ENCODE measurements at regions not wholly inside any gene's neighbourhood (a gene's known extent, or its start where the extent isn't known, plus 50 kb on each side); places are given as distances from the start of the nearest gene placed in this dataset.

DNA sequence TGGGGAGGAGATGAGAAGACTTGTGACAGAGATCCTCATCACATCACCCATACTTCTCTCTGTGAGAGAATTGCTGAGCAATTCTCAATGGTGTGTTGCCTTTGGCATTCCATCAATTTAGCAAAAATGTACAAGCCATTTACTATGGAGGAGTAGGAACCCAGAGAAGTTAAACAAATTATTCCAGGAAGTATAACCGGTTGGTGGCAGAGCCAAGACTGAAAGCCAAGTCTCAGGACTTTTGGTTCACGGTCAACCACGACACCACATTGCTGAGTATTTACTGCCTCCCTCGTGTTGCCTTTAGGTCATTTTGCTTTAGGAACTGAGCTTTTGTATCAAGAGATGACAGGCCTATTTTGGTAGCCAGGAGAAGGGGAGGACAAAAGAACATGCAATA, 88.0 kb upstream of the ELMO1 start:
- no peaks in the 10 kb centered on the region for H3K9me3 ChIP-seq (ENCODE audit: insufficient read depth, low read length)
- no peaks in the 10 kb centered on the region for H4K20me1 ChIP-seq (ENCODE audit: insufficient read depth, low read length)
- H3K79me2 ChIP-seq (ENCODE audit: low read length) = no peaks in the 10 kb centered on the region
- no peak overlapping the region for H3K9ac ChIP-seq (ENCODE audit: low read length)
- H3K4me2 ChIP-seq (ENCODE audit: low read length) = no peak overlapping the region
- no peak for TF ChIP-seq EZH2phosphoT487 (IDR thresholded peaks at IDR 0.05; ENCODE audit: low read depth)
- TF ChIP-seq, protein P1, sequence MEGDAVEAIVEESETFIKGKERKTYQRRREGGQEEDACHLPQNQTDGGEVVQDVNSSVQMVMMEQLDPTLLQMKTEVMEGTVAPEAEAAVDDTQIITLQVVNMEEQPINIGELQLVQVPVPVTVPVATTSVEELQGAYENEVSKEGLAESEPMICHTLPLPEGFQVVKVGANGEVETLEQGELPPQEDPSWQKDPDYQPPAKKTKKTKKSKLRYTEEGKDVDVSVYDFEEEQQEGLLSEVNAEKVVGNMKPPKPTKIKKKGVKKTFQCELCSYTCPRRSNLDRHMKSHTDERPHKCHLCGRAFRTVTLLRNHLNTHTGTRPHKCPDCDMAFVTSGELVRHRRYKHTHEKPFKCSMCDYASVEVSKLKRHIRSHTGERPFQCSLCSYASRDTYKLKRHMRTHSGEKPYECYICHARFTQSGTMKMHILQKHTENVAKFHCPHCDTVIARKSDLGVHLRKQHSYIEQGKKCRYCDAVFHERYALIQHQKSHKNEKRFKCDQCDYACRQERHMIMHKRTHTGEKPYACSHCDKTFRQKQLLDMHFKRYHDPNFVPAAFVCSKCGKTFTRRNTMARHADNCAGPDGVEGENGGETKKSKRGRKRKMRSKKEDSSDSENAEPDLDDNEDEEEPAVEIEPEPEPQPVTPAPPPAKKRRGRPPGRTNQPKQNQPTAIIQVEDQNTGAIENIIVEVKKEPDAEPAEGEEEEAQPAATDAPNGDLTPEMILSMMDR (IDR thresholded peaks at IDR 0.05; ENCODE audit: low read depth, low read length) = no peak
- no peaks in the 10 kb centered on the region for H3K4me1 ChIP-seq (ENCODE audit: low read length)
- H3K36me3 ChIP-seq (replicated peaks; ENCODE audit: low read depth, low read length) = no peaks in the 10 kb centered on the region
- peaks cover 9% of the 10 kb centered on the region; the same call in 1 of the 2 replicates for H3K27me3 ChIP-seq (ENCODE audit: low read depth, low read length)
- no peak overlapping the region for H3K4me3 ChIP-seq (ENCODE audit: low read length)
- no peak overlapping the region for H2AFZ ChIP-seq (ENCODE audit: low read depth, low read length)
- no peak overlapping the region for H3K27ac ChIP-seq (ENCODE audit: low read length)

DNA sequence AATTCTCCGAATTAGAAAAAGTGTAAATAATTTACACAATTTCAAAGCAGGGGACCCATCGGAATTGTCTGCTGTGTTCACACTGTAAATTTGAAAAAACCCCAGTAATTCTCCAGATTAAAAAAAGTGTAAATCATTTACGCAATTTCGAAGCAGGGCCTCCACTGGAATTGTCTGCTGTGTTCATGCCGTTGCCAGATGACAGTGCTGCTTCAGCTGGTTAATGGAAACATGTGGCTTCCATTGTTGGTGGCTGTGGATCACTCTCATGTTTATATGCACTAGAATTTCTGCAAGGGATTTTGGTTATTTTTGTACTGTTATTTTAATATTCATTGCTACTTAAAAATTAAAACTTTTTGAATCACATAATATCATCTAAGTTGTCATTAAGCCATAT, 88.8 kb upstream of the ELMO1 start:
- Histone ChIP-seq H3K4me2 (ENCODE audit: low read length) (no peak overlapping the region), H3K9ac (ENCODE audit: low read length) (no peak overlapping the region), H3K4me3 (ENCODE audit: low read length) (no peak overlapping the region), H4K20me1 (ENCODE audit: insufficient read depth, low read length) (no peaks in the 10 kb centered on the region), H3K79me2 (ENCODE audit: low read length) (no peaks in the 10 kb centered on the region), H3K36me3 (replicated peaks; ENCODE audit: low read depth, low read length) (no peaks in the 10 kb centered on the region), H3K27me3 (ENCODE audit: low read depth, low read length) (peaks cover 8% of the 10 kb centered on the region; the same call in 1 of the 2 replicates), H3K4me1 (ENCODE audit: low read length) (no peaks in the 10 kb centered on the region), H3K27ac (ENCODE audit: low read length) (no peak overlapping the region), H3K9me3 (ENCODE audit: insufficient read depth, low read length) (no peaks in the 10 kb centered on the region), H2AFZ (ENCODE audit: low read depth, low read length) (no peak overlapping the region)
- TF ChIP-seq EZH2phosphoT487 (IDR thresholded peaks at IDR 0.05; ENCODE audit: low read depth) = no peak
- TF ChIP-seq, protein P1 (IDR thresholded peaks at IDR 0.05; ENCODE audit: low read depth, low read length) = no peak

DNA sequence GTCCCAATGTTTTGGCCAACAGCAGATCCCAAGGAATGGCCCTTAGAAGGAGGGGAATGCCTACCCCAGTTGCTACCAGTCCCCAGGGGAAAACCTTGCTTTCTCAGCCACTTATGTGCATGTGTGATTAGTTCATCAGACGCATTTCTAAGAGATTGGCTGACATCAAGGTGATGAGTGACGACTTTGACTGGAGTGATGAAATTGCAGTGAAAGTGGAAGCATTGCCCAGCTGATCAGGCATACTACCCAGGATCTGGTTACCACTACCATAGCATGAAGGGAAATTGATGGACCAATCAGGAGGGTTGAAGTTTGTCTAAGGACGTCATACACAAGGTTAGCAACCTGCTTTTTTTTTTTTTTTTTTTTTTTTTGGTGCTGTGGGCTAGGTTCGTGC, 90.3 kb upstream of the ELMO1 start:
- Histone ChIP-seq H4K20me1 (ENCODE audit: insufficient read depth, low read length) (no peaks in the 10 kb centered on the region), H3K9me3 (ENCODE audit: insufficient read depth, low read length) (no peaks in the 10 kb centered on the region), H3K4me3 (ENCODE audit: low read length) (no peak overlapping the region), H3K27ac (ENCODE audit: low read length) (no peak overlapping the region), H3K9ac (ENCODE audit: low read length) (no peak overlapping the region), H3K36me3 (replicated peaks; ENCODE audit: low read depth, low read length) (no peaks in the 10 kb centered on the region), H3K4me2 (ENCODE audit: low read length) (no peak overlapping the region), H3K79me2 (ENCODE audit: low read length) (no peaks in the 10 kb centered on the region), H3K27me3 (ENCODE audit: low read depth, low read length) (no peaks in the 10 kb centered on the region), H3K4me1 (ENCODE audit: low read length) (no peaks in the 10 kb centered on the region), H2AFZ (ENCODE audit: low read depth, low read length) (no peak overlapping the region)
- no peak for TF ChIP-seq EZH2phosphoT487 (IDR thresholded peaks at IDR 0.05; ENCODE audit: low read depth)
- TF ChIP-seq, protein P1 (IDR thresholded peaks at IDR 0.05; ENCODE audit: low read depth, low read length) = no peak

DNA sequence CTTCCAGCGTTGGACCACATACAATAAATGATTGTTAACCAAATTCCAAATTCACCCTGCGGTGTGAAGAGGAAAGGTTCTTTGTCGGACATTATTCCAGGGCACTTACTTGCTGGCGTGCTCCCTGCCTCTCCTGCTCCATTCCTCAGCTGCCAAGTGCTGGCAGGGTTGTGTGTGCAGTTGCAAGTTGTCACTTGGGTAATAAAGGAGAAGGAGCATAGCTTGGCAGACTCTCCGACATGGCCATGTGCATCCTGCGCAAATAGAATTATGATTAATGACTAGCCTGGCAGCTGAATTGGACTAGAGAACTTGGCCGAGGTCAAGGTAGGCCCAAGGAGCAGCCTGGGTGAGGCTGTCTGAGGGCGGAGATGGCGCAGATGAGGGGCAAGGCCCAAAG, 92.3 kb upstream of the ELMO1 start:
- Histone ChIP-seq H3K9ac (ENCODE audit: low read length) (no peak overlapping the region), H3K27ac (ENCODE audit: low read length) (no peak overlapping the region), H4K20me1 (ENCODE audit: insufficient read depth, low read length) (no peaks in the 10 kb centered on the region), H3K4me1 (ENCODE audit: low read length) (no peaks in the 10 kb centered on the region), H3K36me3 (replicated peaks; ENCODE audit: low read depth, low read length) (no peaks in the 10 kb centered on the region), H3K79me2 (ENCODE audit: low read length) (no peaks in the 10 kb centered on the region), H3K9me3 (ENCODE audit: insufficient read depth, low read length) (no peaks in the 10 kb centered on the region), H2AFZ (ENCODE audit: low read depth, low read length) (no peak overlapping the region), H3K4me2 (ENCODE audit: low read length) (no peak overlapping the region), H3K4me3 (ENCODE audit: low read length) (no peak overlapping the region), H3K27me3 (ENCODE audit: low read depth, low read length) (peaks cover 11% of the 10 kb centered on the region; the same call in 1 of the 2 replicates)
- TF ChIP-seq, protein P1 (IDR thresholded peaks at IDR 0.05; ENCODE audit: low read depth, low read length) = no peak
- no peak for TF ChIP-seq EZH2phosphoT487 (IDR thresholded peaks at IDR 0.05; ENCODE audit: low read depth)
